22Rv1 (cell line): ENCODE measurements at regions not wholly inside any gene's neighbourhood (a gene's known extent, or its start where the extent isn't known, plus 50 kb on each side); places are given as distances from the start of the nearest gene placed in this dataset.

Source experiments
- CTCF ChIP-seq: fragments of 450-650 bp; IDR thresholded peaks from 2 replicates; pipeline ENCODE4 v1.5.1; 2017; ENCODE audit warnings: mild to moderate bottlenecking
- ZFX ChIP-seq: fragments of 450-650 bp; IDR thresholded peaks from 2 replicates; pipeline ENCODE4 v1.6.1; 2017; ENCODE audit warnings: antibody characterized with exemption, borderline replicate concordance

- TF ChIP-seq CTCF (no peak), ZFX (no peak)
Measured at GRCh38 chr12:114735011-114735410, 51.0 kb upstream of the TBX3 start.
